Neural cell (in vitro differentiated cells): ENCODE measurements at regions not wholly inside any gene's neighbourhood (a gene's known extent, or its start where the extent isn't known, plus 50 kb on each side); places are given as distances from the start of the nearest gene placed in this dataset.

ENCODE experiments used
- H2AFZ ChIP-seq: fragments of 200-600, 300-800 bp; sonication (generic), shearing (Covaris generic); 2 replicates; pipeline ENCODE4 v1.6.0; 2014; ENCODE audit warnings: low read depth, mild to moderate bottlenecking, antibody characterized with exemption, low read length, moderate library complexity
- H3F3A ChIP-seq: fragments of 200-600 bp; shearing (Covaris generic); 2 replicates; pipeline ENCODE4 v1.6.1; 2016; ENCODE audit warnings: mild to moderate bottlenecking, moderate library complexity, mixed read lengths, antibody characterized with exemption, low read length; ENCODE audit not compliant: insufficient read depth, poor library complexity, severe bottlenecking
- H3K27ac ChIP-seq: fragments of 200-600, 300-800 bp; sonication (generic), shearing (Covaris generic); 2 replicates; pipeline ENCODE4 v1.5.1; 2014; ENCODE audit warnings: mild to moderate bottlenecking, low read length, moderate library complexity
- H3K27me3 ChIP-seq: fragments of 300-800, 200-600 bp; sonication (generic), shearing (Covaris generic); 2 replicates; pipeline ENCODE4 v1.6.0; 2014; ENCODE audit warnings: mild to moderate bottlenecking, low read depth, low read length, moderate library complexity; ENCODE audit not compliant: insufficient read depth
- H3K36me3 ChIP-seq: fragments of 300-800, 200-600 bp; sonication (generic), shearing (Covaris generic); 2 replicates; pipeline ENCODE4 v1.5.1; 2014; ENCODE audit warnings: mild to moderate bottlenecking, antibody characterized with exemption, low read length, moderate library complexity; ENCODE audit not compliant: insufficient read depth
- H3K4me2 ChIP-seq: fragments of 300-800, 200-600 bp; sonication (generic), shearing (Covaris generic); 2 replicates; pipeline ENCODE4 v1.6.0; 2014; ENCODE audit warnings: mild to moderate bottlenecking, low read length
- H3K4me3 ChIP-seq: fragments of 300-800, 200-600 bp; sonication (generic), shearing (Covaris generic); 2 replicates; pipeline ENCODE4 v1.5.1; 2014; ENCODE audit warnings: mild to moderate bottlenecking, low read length, moderate library complexity
- H3K79me2 ChIP-seq: fragments of 200-600 bp; shearing (Covaris generic); replicated peaks from 2 replicates; pipeline ENCODE4 v1.6.0; 2014; ENCODE audit warnings: mild to moderate bottlenecking, low read length, moderate library complexity; ENCODE audit not compliant: insufficient read depth
- H3K9ac ChIP-seq: fragments of 300-800, 200-600 bp; sonication (generic), shearing (Covaris generic); 2 replicates; pipeline ENCODE4 v1.6.1; 2016; ENCODE audit warnings: mild to moderate bottlenecking, low read length, mixed read lengths
- H3K9me2 ChIP-seq: fragments of 200-600 bp; shearing (Covaris generic); 2 replicates; pipeline ENCODE4 v1.6.1; 2016; ENCODE audit warnings: mild to moderate bottlenecking, low read length, mixed read lengths; ENCODE audit not compliant: insufficient read depth
- H3K9me3 ChIP-seq: fragments of 200-600, 300-800 bp; sonication (generic), shearing (Covaris generic); 2 replicates; pipeline ENCODE4 v1.6.1; 2016; ENCODE audit warnings: mild to moderate bottlenecking, mixed run types, low read length, moderate library complexity, mixed read lengths
- H4K20me1 ChIP-seq: fragments of 200-600 bp; shearing (Covaris generic); 2 replicates; pipeline ENCODE4 v1.6.1; 2016; ENCODE audit warnings: mild to moderate bottlenecking, mixed run types; ENCODE audit not compliant: insufficient read depth
- CTCF ChIP-seq: fragments of 450-650 bp; IDR thresholded peaks from 2 replicates; pipeline ENCODE4 v1.5.1; 2014; ENCODE audit warnings: antibody characterized with exemption, mild to moderate bottlenecking, moderate library complexity; ENCODE audit not compliant: poor library complexity, severe bottlenecking
- EP300 ChIP-seq: fragments of 450-650 bp; conservative IDR thresholded peaks from 2 replicates; pipeline ENCODE4 v1.6.1; 2014; ENCODE audit warnings: antibody characterized with exemption, mild to moderate bottlenecking, moderate library complexity; ENCODE audit not compliant: poor library complexity, severe bottlenecking
- EZH2 ChIP-seq: fragments of 200-600, 300-800 bp; shearing (Covaris generic), sonication (generic); IDR thresholded peaks from 2 replicates; pipeline ENCODE4 v1.6.1; 2014; ENCODE audit warnings: antibody characterized with exemption, low read length, borderline replicate concordance, mild to moderate bottlenecking; ENCODE audit not compliant: insufficient read depth, poor library complexity, severe bottlenecking
- MXI1 ChIP-seq: fragments of 450-650 bp; conservative IDR thresholded peaks from 2 replicates; pipeline ENCODE4 v1.6.1; 2014; ENCODE audit warnings: antibody characterized with exemption, mild to moderate bottlenecking; ENCODE audit not compliant: poor library complexity, severe bottlenecking
- POLR2AphosphoS5 ChIP-seq: IDR thresholded peaks from 2 replicates; pipeline ENCODE4 v1.6.1; 2012
- RAD21 ChIP-seq: fragments of 450-650 bp; conservative IDR thresholded peaks from 2 replicates; pipeline ENCODE4 v1.6.1; 2014; ENCODE audit warnings: antibody characterized with exemption, mild to moderate bottlenecking, moderate library complexity
- REST ChIP-seq: IDR thresholded peaks from 2 replicates; pipeline ENCODE4 v1.6.1; 2012; ENCODE audit warnings: borderline replicate concordance
- SMC3 ChIP-seq: fragments of 450-650 bp; conservative IDR thresholded peaks from 2 replicates; pipeline ENCODE4 v1.6.1; 2014; ENCODE audit warnings: antibody characterized with exemption, mild to moderate bottlenecking, moderate library complexity; ENCODE audit not compliant: poor library complexity
- TAF1 ChIP-seq: IDR thresholded peaks from 2 replicates; pipeline ENCODE4 v1.6.1; 2012; ENCODE audit warnings: low read depth

- Histone ChIP-seq H4K20me1 (no peaks in the 10 kb centered on the region), H3K36me3 (no peaks in the 10 kb centered on the region), H3K4me2 (no peak overlapping the region), H3F3A (no peaks in the 10 kb centered on the region), H2AFZ (no peak overlapping the region), H3K9me3 (no peaks in the 10 kb centered on the region), H3K27ac (no peak overlapping the region), H3K9ac (no peak overlapping the region), H3K4me3 (no peak overlapping the region), H3K79me2 (no peaks in the 10 kb centered on the region), H3K9me2 (no peaks in the 10 kb centered on the region), H3K27me3 (no peaks in the 10 kb centered on the region)
- TF ChIP-seq SMC3, result no peak
- no peak for TF ChIP-seq EP300
- no peak for TF ChIP-seq CTCF
- TF ChIP-seq MXI1, result no peak
These were observed 243.2 kb downstream of the OGFRL1 start for GRCh38 chr6:71531841-71532240.

GRCh38 chr6:71533939-71534379 lies 245.3 kb downstream of the OGFRL1 start:
- H2AFZ ChIP-seq, result no peak overlapping the region
- H3K27ac ChIP-seq, result no peak overlapping the region
- H3K9ac ChIP-seq, result no peak overlapping the region
- no peaks in the 10 kb centered on the region for H4K20me1 ChIP-seq
- H3F3A ChIP-seq, result no peaks in the 10 kb centered on the region
- H3K36me3 ChIP-seq, result no peaks in the 10 kb centered on the region
- no peak overlapping the region for H3K4me2 ChIP-seq
- H3K79me2 ChIP-seq, result no peaks in the 10 kb centered on the region
- no peaks in the 10 kb centered on the region for H3K27me3 ChIP-seq
- H3K9me3 ChIP-seq, result no peaks in the 10 kb centered on the region
- peak; percentile 66 for TF ChIP-seq CTCF
- TF ChIP-seq REST, result no peak
- TF ChIP-seq RAD21, result peak; percentile 64
- no peak for TF ChIP-seq POLR2AphosphoS5
- TF ChIP-seq SMC3, result peak; percentile 72
- no peak for TF ChIP-seq EZH2
- TF ChIP-seq EP300, result no peak
- no peak for TF ChIP-seq MXI1
- TF ChIP-seq TAF1, result no peak
- no peaks in the 10 kb centered on the region for H3K9me2 ChIP-seq
- no peak overlapping the region for H3K4me3 ChIP-seq
